GM18508 (cell line): ENCODE measurements at regions not wholly inside any gene's neighbourhood (a gene's known extent, or its start where the extent isn't known, plus 50 kb on each side); places are given as distances from the start of the nearest gene placed in this dataset.

Experiments used
- ATAC-seq: cut with Tn5 transposase; IDR thresholded peaks from one replicate; pipeline ENCODE4 v1.9.1; 2021; ENCODE audit warnings: moderate number of reproducible peaks; ENCODE audit not compliant: insufficient read depth, unreplicated experiment

DNA sequence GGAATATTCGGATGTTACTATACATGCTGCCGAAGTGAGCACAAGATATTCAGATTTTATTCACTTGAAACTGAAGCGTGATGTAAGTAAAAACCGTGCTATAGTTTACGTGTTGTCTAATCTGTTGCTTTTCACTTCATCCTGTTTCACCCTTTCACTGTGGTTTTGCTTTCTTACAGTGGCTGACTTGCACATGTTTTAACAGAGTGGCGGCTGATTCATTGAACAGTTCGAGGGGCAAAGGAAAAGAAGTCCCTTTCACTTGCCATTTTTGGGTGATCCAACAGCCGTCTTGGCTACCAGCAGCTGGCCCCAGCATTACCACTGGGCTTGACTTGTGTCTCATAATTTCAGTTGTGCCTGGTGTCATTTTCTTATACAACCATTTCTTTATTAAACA lies 134.0 kb downstream of the IRX1 start:
- ATAC-seq: no peak

DNA sequence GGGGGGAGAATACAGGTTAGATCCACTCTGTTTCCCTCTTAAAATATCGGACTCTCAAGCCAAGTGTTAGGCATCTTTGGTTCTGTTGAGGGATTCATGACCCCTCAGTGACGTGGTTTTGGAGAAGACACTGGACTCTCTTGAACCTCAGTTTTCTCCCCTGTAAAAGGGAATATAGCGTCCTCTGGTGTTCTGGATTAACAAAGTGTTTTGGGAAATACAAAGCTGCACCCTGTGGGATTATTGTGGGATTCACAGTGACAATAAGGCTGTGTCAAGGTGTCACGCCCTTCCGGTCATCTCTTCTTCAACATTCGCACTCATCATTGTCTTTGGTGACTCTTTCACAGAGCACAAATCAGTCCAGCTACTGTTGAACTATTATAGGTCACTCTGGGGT lies 139.0 kb downstream of the IRX1 start:
- ATAC-seq: no peak

DNA sequence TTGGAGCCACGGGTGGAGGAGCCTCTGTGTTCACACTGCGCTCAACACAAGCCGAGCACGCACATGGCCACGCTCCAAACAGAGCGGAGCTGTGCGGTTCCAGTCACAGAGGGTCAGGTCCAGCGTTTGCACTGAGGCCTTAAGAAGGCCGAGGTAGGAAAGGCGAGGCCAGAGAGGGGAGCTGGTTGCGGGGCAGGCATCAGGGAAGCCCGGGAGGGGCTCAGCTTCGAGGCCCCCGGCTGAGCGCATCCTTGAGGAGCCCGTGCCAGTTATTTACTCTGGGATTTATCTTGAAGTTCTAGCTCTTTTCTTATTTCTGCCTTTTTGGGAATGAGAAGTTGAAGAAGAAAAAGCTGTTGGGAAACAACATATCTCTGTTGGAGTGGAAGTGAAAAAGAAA lies 140.8 kb downstream of the IRX1 start:
- ATAC-seq: no peak

DNA sequence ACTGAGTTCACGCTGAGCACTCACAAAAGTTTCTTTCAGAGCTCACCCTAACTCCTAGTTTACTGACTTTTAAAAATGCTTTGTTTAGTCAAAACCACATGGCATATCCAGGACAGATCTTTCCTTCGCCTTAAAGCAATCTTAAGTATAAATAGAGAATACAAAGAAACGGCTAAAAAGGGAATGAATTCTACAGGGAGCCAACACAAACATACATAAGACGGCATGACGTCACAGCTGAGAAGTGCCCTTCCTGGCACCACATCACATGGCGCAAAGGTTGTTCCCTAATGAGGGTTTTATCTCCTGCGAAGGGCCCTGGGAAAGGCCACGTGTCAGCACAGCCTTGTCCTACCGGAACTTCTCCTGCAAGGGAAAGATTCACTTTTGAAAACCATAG lies 141.3 kb downstream of the IRX1 start:
- ATAC-seq: no peak

DNA sequence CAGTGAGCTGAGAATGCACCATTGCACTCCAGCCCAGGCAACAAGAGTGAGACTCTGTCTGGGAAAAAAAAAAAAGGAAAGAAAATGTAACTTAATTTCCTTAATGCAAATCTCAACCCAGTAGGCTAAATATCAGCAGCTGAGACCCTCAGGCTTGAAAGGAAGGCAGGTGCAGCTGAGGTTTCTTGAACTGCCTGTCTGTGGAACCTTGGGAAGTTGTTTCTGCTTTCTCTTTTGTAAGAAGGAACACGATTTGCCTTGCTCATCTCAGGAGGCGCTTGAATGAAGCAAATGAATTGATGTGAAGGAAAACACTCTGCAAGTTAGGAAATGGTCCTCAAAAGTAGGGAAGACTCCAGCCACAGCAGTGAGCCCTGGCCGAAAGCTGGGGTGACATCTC lies 143.3 kb downstream of the IRX1 start:
- ATAC-seq: no peak

DNA sequence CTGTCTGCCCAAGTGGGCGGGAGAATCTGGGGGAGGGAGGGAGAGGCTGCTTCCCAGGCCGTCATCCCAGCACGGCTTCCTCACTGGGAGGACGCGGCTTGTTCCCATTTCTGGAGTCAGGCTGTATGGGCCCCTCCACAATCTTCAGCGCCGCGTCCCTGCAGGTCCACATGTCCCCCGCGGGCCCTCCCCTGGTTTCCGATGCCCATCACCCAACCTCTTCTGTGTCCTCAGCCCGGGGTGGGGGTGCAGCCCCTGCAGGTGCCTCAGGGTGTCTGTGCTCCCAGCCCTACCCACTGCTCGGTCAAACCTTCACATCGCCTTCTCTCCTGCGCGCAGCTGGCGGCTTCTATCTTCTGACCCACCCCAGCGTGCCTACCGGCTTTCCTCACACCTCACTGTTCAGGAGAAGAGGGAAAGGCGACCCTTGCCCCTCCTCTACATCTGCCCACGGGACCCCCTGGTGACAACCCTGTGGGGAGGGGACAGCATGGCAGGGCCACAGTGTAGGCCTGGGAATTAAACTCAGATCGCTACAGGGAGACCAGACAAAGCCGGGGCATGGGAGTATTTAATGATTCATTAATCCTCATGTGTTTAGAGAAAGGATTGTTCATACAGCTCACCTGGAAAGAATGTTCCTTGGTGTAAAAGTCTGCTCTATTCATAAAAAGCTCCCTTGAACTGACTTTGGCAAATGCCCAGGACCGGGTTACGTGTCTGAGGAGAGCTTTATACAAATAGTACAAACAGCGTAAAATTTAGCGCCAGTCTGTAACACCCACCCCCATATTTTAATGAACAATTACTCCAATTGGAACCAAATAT lies 145.1 kb downstream of the IRX1 start:
- no peak for ATAC-seq

DNA sequence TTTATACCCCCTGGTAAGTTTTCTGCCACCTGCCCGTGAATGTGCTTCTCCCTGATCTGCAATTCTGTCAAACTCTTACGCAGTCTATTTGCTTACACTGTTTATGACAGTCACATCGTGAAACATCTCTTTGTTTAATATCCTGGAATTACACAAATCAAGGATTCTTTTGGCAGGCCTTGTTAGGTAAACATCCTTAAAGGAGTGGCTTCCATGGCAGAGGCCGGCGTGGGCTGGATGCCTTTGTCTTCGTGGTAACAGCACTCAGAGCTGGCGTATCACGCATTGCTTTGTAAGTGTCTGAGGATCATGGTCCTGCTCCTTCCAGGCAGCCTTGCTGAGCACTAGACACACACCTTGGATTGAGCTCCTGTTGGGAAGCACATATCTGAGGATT lies 145.7 kb downstream of the IRX1 start:
- ATAC-seq: no peak

DNA sequence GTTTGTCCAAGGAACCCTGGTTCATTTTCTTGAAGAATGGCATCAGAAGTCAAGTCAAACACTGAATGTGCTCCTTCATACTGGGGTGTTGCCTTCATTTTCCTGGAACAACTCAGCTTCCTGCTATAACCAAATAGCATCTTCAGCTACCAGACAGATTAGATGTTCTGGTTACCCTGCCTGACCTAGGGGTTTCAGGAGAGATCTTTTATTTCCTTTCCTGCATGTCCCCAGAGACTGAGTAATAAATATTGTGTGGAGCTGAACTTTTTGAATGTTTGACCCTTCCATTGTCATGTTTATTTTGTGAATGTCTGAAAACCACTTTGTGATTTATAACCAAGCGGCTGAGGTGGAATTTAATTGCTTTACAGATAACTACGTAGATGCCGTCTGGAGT lies 147.1 kb downstream of the IRX1 start:
- ATAC-seq: no peak

DNA sequence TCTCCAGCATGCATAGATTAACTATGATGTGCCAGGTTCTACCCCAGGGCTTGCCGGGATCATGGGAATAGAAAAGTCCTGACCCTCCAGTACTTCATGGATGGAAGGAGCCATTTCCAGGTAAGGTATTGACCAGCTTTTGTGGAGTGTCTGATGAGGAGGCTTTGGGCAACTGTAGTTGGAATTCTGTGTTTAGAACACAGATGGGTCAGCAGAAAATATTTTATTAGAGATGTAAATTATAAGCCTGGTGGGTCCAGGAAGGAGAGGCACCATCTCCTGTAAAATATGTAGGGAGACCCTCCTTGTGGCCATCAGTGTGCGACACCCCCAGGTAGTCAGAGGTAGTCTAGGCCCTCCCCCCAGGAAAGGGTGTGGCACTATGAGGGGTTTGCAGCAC lies 156.2 kb downstream of the IRX1 start:
- ATAC-seq: no peak

DNA sequence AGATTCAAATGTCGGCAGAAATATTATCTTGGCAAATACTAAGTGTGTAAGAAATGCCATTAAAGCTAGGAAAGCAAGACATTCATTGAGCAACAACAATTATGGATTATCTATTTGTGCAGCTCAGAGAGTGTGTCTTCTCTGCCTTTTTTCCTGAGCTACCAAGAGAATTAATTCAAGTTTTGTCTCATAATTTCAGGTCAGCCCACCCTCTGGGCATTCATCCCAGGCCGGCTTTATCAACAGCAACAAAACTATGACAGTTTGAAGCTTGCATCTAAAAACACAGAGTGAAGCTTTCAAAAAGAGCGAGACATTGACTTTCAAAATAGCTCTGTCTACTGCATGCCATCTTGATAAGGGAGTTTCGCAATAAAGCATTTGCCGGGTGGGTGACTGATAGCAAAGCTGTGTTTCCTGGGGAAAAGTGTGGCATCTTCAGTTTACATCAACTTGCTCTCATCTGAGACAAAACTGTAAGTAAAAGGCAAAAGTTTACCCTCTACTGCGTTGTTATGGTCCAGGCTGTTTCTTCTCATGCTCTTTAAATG lies 182.4 kb downstream of the IRX1 start:
- no peak for ATAC-seq

DNA sequence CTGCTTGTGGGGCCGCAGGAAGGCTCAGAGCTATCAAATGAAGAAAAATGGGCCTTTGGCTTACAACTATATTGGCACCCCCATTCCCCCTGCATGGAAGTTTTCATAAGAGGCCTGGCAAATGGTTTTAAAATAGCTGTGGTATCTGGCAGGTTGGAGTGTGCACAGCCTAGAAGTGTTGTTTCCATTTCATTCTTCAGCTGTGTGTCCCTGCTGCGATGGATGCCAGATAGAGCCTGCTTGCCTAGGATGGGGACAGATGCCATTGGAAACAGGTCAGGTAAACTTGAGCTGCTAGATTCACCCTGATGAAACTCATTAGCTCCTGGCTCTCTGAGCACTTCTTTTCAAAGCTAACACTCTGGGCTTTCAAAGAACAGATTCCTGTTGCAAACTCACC lies 183.3 kb downstream of the IRX1 start:
- no peak for ATAC-seq

DNA sequence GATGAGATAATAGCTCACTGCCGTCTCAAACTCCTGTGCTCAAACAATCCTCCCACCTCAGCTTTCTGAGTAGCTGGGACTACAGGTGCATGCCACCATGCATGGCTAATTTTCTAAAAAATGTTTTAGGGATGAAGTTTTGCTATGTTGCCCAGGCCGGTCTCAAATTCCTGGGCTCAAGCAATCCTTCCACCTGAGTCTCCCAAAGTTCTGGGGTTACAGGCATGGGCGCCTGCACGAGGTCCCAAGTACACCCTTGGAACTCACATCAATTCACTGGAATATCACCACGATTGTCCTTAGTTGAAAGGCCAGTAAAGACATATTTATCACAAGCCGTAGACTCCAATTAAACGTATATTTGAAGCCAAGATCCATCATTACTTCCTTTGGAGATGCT lies 184.6 kb downstream of the IRX1 start:
- no peak for ATAC-seq

DNA sequence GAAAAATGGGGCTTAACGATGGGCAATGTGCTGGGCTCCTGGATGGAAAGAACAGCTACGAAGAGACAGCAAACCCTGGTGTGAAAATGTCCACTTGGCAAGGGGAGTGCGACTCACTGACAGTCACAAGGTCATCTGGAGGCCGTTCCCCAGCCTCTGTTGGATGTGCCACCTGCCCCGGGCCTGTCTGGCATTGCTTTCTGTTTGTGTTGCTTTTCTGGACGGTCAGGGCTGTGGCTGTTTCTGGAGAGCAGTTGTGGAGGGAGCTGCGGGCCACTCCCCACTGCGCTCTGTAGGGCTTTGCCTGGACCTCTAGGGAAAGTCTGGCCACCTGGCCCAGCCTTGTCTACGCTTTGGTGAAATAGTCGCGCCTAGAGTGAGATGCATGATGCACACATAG lies 185.3 kb downstream of the IRX1 start:
- no peak for ATAC-seq

DNA sequence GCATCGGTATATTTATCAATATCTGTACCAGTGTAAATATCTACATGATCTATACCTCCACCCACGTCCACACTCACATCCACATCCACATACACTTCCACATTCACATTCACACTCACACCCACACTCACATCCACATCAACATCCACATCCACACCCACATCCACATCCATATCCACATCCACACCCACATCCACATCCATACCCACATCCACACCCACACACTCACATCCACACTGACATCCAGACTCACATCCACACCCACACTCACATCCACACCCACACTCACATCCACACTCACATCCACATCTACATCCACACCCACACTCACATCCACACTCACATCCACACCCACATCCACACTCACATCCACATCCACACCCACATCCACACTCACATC lies 189.2 kb downstream of the IRX1 start:
- no peak for ATAC-seq

DNA sequence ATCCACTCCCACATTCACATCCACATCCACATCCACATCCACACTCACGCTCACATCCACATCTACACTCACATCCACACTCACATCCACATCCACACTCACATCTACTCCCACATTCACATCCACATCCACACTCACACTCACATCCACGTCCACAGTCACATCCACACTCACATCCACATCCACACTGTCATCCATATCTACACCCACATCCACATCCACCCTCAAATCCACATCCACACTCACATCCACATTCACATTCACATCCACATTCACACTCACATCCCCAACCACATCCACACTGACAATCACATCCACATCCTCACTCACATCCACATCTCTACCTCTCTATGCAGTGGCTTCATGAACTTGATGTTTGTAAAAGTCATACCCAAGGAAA lies 190.5 kb downstream of the IRX1 start:
- ATAC-seq: no peak

DNA sequence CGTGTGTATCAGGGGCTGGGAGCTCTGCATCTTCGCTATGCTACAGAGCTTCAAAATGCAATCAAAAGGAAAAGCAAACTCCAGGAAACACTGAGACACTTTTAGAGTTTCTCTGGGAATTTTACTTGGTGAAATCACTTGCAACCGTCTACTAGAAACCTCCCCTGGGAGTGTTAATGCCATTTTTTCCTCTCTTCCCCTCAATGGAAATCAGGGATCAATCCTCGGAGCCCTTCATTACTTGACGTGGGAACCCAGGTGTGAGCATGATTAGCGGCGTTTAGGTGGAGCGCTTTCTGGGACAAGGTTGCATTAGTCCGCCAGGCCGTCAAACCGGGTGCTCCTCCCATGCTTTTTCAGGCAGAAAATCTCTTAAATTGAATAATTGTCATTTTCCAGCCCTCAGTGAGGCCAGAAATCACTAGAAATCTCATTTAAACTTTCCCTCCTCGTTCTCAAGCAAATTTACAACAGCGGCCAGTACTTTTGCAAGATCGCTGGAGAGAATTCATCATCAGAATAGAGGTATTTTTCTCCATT lies 191.3 kb downstream of the IRX1 start:
- no peak for ATAC-seq

DNA sequence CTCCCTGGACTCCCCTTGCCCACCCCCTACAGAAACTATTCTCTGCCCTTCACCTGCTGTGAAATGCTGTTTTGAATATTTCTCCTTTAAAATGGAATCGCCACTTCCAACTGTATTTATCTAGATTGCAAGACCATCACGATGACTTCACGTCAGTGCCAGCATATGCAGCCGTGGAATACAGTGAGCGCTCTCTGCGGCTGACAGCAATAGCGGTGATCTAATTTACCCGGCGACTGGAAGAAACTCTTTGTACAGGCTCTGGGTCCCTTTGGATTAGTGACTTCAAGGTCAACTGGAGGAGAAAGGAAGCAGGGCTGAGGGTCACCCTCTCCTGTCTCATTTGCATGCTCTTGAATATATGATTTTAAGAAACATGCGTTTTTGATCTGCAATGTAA lies 192.0 kb downstream of the IRX1 start:
- ATAC-seq: no peak

DNA sequence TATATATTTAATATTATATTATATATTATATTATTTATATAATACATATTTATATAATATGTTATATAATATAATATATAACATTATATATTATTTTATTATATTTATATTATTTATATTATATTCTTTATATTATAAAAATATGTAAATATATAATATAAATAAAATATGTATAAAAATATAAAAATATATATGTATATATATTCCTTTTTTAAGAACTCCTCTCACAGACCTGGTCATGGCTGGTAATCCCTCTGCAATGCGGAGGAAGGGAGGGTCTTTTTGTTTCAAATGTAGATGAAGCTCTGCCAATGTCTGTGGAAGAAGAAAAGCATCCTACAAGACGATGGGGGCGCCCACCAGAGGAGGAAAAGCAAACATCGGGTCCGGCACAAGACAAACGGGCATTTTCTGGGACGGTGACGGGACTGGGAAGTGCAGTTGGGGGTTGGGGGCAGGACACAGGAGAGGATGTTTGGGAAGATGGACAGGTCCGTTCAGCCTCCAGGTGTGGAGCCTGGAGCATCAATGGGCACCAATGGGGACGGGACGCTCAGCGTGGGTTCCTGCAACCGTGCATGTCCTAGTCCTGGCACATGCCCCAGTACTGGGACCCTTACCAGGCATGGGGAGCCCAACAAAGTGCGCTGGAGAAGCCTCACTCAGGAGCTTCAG lies 194.0 kb downstream of the IRX1 start:
- ATAC-seq: no peak

DNA sequence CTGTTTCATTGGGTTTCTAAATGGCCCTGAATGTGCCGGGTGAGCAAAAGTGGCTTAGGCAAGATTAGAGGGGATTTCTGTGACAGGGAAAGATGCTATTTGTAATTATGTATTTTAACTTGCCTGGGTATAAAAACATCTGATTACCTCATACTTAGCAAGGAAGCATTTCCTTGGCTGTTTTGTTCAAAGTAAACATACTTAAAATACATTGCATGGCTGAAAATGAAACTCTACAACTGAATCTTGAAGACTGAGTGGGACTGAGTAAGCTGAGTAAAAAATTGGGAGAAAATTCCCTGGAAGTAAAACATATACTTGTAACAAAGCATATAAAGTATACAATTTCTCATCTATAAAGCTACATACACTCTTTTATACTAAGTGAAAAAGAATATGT lies 197.5 kb downstream of the IRX1 start:
- no peak for ATAC-seq

DNA sequence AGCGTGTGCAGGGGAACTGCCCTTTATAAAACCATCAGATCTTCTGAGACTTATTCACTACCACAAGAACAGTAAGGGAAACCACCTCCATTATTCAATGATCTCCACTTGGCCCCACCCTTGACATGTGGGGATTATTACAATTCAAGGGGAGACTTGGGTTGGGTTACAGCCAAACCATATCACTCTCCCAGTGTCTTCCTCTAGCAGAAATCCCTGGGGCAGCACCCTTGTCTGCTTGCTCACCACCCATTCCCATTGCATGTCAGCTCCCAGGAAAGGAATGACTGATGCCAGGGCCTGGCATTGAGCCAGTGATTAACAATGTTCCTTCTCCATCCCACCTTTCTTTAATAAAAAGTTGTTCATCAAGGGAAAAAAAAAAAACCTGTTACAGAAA lies 199.0 kb downstream of the IRX1 start:
- no peak for ATAC-seq

DNA sequence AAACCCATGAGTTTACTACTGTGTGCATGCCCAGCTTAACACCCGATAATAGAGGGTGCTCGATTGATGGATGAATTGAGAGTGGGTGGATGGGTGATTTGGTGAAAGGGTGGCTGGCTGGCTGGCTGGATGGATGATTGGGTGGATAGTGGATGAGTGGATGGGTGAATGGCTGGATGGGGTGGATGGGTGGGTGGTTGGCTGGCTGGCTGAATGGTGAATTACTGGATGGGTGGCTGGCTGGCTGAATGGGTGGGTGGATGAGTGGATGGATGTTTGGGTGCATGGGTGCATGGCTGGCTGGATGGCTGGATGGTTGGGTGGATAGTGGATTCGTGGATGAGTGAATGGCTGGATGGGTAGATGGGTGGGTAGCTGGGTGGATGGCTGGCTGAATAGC lies 201.1 kb downstream of the IRX1 start:
- no peak for ATAC-seq

DNA sequence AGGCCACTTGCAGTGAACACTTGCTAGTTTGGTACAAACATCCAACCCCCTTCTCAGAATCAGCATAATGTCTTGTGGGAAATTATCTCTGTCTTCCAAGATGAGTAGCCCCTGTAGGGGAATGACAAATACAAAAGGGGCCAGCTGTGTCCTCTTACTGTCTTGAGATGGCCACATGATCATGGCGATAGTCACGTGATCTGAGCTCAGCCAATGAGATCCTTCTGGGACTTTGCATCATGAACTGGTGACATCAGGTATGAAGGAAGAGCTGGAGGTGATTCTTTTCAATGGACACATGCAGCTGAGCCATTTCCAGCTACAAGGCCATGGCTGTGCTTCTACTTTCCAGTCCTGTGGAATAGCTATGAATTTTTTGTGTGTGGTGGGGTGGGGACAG lies 206.3 kb downstream of the IRX1 start:
- no peak for ATAC-seq
